ENCODE measurements at regions not wholly inside any gene's neighbourhood (a gene's known extent, or its start where the extent isn't known, plus 50 kb on each side); places are given as distances from the start of the nearest gene placed in this dataset.
A peak's percentile ranks its signal among the peaks of the same experiment; 100 is the strongest.

GRCh38 chr21:16322454-16322853, 592.7 kb downstream of the USP25 start:
- Histone ChIP-seq H3K27me3 (ENCODE audit: control insufficient read depth, insufficient read depth, low read length) (no peaks in the 10 kb centered on the region), H3K4me3 (ENCODE audit: low read depth, low read length) (no peak overlapping the region), H3K36me3 (ENCODE audit: control insufficient read depth, insufficient read depth, low read length) (no peaks in the 10 kb centered on the region)
- TF ChIP-seq, protein P1, sequence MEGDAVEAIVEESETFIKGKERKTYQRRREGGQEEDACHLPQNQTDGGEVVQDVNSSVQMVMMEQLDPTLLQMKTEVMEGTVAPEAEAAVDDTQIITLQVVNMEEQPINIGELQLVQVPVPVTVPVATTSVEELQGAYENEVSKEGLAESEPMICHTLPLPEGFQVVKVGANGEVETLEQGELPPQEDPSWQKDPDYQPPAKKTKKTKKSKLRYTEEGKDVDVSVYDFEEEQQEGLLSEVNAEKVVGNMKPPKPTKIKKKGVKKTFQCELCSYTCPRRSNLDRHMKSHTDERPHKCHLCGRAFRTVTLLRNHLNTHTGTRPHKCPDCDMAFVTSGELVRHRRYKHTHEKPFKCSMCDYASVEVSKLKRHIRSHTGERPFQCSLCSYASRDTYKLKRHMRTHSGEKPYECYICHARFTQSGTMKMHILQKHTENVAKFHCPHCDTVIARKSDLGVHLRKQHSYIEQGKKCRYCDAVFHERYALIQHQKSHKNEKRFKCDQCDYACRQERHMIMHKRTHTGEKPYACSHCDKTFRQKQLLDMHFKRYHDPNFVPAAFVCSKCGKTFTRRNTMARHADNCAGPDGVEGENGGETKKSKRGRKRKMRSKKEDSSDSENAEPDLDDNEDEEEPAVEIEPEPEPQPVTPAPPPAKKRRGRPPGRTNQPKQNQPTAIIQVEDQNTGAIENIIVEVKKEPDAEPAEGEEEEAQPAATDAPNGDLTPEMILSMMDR (IDR thresholded peaks at IDR 0.05; ENCODE audit: insufficient read depth, low read length, poor library complexity, severe bottlenecking) = no peak
- no peak for DNase-seq (ENCODE audit: low read depth)

GRCh38 chr21:16323596-16323995, 593.8 kb downstream of the USP25 start:
- Histone ChIP-seq H3K4me3 (ENCODE audit: low read depth, low read length) (no peak overlapping the region), H3K27me3 (ENCODE audit: control insufficient read depth, insufficient read depth, low read length) (no peaks in the 10 kb centered on the region), H3K36me3 (ENCODE audit: control insufficient read depth, insufficient read depth, low read length) (no peaks in the 10 kb centered on the region)
- TF ChIP-seq, protein P1 (IDR thresholded peaks at IDR 0.05; ENCODE audit: insufficient read depth, low read length, poor library complexity, severe bottlenecking) = no peak
- no peak for DNase-seq (ENCODE audit: low read depth)

DNA sequence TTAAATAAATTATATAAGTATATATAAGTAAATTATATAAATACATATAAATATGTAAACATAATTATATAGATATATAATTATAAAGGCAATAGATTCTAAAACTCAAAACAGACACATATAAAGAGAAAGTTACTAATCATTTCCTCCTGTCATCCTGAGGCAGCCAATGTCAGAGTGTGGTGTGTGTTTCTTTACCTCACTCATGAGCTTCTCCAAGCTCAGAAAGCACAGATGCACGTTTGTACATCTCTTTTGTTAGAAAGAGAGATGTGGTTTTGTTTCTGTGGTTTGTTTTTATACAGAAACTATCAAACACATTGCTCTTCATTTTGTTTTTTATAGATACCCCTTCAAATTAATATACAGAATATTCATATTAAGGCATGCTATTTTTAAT, 594.8 kb downstream of the USP25 start:
- H3K27me3 ChIP-seq (ENCODE audit: control insufficient read depth, insufficient read depth, low read length) = no peaks in the 10 kb centered on the region
- DNase-seq (ENCODE audit: low read depth) = no peak
- no peaks in the 10 kb centered on the region for H3K36me3 ChIP-seq (ENCODE audit: control insufficient read depth, insufficient read depth, low read length)
- TF ChIP-seq, protein P1 (IDR thresholded peaks at IDR 0.05; ENCODE audit: insufficient read depth, low read length, poor library complexity, severe bottlenecking) = no peak
- H3K4me3 ChIP-seq (ENCODE audit: low read depth, low read length) = no peak overlapping the region

DNA sequence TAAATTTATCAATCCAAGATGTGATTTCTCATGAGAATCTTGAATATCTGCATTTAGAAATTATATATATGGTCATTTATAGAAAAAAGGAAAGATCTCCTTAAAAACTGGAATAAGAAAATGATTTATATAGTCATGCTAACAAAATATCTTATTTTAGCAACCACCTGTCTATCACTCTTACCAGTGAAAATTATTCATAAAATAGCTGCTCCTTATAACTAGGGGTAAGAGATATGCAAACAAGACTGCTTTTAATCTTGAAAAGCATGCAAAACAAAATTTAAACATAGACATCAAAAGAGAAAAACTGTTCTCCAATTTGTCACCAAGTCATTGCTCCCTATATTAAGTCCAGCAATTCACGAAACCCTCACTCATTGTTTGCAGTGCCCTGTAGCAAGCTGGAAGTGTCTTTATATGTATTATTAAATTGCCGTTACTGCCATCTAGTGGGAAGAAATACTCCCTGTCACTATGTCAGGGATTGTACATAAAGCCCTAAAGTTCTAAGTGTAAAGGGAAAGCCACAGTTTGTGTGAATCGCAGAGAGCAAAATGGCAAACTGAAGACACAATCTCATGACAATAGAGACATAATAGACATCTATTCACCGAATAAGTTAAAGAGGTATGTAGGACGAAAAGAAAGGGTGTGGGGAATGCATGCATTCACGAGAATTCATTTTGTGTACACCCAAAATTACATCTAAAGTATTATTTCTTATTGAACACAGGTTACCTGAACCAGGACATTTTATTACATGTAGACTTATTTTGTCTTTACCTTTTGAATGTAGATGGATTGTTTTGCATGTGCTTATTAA, 600.5 kb downstream of the USP25 start:
- H3K36me3 ChIP-seq (ENCODE audit: control insufficient read depth, insufficient read depth, low read length) = no peaks in the 10 kb centered on the region
- H3K4me3 ChIP-seq (ENCODE audit: low read depth, low read length) = no peak overlapping the region
- DNase-seq (ENCODE audit: low read depth) = peak; percentile 32
- TF ChIP-seq, protein P1 (IDR thresholded peaks at IDR 0.05; ENCODE audit: insufficient read depth, low read length, poor library complexity, severe bottlenecking) = peak; percentile 62
- H3K27me3 ChIP-seq (ENCODE audit: control insufficient read depth, insufficient read depth, low read length) = no peaks in the 10 kb centered on the region

- no peak for DNase-seq (ENCODE audit: low read depth)
- TF ChIP-seq, protein P1 (IDR thresholded peaks at IDR 0.05; ENCODE audit: insufficient read depth, low read length, poor library complexity, severe bottlenecking) = no peak
Measured at GRCh38 chr21:16330908-16331268, 601.1 kb downstream of the USP25 start.

DNA sequence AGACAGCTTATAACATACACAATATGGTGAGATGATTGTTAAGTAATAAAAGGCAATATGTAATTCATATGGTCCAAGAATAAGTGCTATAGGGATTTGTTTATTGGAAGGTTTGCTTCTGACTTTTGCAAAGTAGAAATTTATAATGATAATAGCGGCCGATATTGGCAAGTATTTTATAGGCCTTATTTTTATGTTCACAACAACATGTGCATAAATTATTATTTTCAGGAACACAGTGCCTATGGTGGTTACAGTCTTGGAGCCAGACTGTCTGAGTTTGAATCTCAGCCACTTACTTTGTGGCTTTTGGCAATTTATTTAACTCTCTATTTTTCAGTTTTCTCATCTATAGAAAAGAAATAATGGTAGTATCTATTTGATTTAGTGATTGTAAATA, 607.5 kb downstream of the USP25 start:
- Histone ChIP-seq H3K27me3 (ENCODE audit: control insufficient read depth, insufficient read depth, low read length) (no peaks in the 10 kb centered on the region), H3K4me3 (ENCODE audit: low read depth, low read length) (no peak overlapping the region), H3K36me3 (ENCODE audit: control insufficient read depth, insufficient read depth, low read length) (no peaks in the 10 kb centered on the region)
- no peak for DNase-seq (ENCODE audit: low read depth)
- TF ChIP-seq, protein P1 (IDR thresholded peaks at IDR 0.05; ENCODE audit: insufficient read depth, low read length, poor library complexity, severe bottlenecking) = no peak

More at GRCh38 chr21:16330908-16331268, 601.1 kb downstream of the USP25 start:
- no peak overlapping the region for H3K4me3 ChIP-seq (ENCODE audit: low read depth, low read length)
- H3K36me3 ChIP-seq (ENCODE audit: control insufficient read depth, insufficient read depth, low read length) = no peaks in the 10 kb centered on the region
- H3K27me3 ChIP-seq (ENCODE audit: control insufficient read depth, insufficient read depth, low read length) = no peaks in the 10 kb centered on the region
